ENCODE measurements at regions not wholly inside any gene's neighbourhood (a gene's known extent, or its start where the extent isn't known, plus 50 kb on each side); places are given as distances from the start of the nearest gene placed in this dataset.

DNA sequence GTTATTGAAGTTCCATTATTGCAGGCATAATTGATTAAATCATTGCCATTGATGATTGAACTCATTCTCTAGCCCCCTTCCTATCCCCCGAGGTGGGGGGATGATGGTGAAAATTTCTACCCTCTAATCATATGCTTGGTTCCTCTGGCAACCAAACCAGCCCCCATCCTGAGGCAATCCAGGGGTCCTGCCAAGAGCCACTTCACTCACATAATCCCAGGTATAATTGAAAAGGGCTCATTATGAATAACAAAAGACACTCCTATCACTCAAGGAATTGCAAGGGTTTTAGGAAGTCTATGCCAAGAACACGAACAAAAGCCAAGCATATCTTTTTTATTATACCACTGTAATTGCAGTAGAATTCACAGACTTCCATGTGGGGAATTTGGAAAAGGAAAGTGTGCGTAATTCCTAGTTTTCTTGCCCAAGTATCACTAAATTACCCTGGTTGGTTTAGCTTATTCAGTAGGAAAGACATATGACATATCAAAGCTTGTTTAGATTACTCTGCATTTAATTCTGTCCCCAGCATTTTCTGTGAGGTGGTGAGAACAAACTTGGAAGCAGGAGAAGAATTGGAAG, 130.7 kb upstream of the TAF11L2 start:
- TF ChIP-seq CTCF (IDR thresholded peaks at IDR 0.05) (no peak), POLR2A (IDR thresholded peaks at IDR 0.05) (no peak)

Measured in testis (tissue), 2 donors.